ENCODE measurements at regions not wholly inside any gene's neighbourhood (a gene's known extent, or its start where the extent isn't known, plus 50 kb on each side); places are given as distances from the start of the nearest gene placed in this dataset.

DNA sequence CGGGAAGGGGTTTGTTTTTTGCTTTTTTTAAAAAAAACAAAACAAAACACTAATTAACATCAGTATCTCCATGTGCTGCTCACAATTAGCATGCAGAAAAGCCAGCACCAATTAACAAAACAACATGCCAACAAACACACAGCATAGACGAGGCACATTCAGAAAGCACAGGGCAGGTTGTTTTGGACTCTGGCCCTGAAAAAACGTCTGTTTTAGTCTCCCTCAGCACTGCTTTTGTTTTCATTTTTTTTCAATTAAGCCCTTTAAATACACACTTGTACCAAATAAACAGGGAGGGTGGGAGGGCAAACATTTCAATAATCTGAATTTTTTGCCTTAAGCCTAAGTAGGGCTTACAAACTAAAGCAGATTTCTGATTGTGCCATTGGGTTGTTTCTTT lies 309.6 kb downstream of the DTWD2 start:
- DNase-seq (ENCODE audit: low spot score) (no peak), ATAC-seq (no peak)
- ChIA-PET POLR2A (no interaction called here), CTCF (no interaction called here)
- TF ChIP-seq, protein P1, sequence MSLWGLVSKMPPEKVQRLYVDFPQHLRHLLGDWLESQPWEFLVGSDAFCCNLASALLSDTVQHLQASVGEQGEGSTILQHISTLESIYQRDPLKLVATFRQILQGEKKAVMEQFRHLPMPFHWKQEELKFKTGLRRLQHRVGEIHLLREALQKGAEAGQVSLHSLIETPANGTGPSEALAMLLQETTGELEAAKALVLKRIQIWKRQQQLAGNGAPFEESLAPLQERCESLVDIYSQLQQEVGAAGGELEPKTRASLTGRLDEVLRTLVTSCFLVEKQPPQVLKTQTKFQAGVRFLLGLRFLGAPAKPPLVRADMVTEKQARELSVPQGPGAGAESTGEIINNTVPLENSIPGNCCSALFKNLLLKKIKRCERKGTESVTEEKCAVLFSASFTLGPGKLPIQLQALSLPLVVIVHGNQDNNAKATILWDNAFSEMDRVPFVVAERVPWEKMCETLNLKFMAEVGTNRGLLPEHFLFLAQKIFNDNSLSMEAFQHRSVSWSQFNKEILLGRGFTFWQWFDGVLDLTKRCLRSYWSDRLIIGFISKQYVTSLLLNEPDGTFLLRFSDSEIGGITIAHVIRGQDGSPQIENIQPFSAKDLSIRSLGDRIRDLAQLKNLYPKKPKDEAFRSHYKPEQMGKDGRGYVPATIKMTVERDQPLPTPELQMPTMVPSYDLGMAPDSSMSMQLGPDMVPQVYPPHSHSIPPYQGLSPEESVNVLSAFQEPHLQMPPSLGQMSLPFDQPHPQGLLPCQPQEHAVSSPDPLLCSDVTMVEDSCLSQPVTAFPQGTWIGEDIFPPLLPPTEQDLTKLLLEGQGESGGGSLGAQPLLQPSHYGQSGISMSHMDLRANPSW (CRISPR knock-in tag; conservative IDR thresholded peaks at IDR 0.05; ENCODE audit: low read depth): no peak
- TF ChIP-seq E2F5 (CRISPR knock-in tag; IDR thresholded peaks at IDR 0.05) (no peak), ZSCAN18 (CRISPR knock-in tag; IDR thresholded peaks at IDR 0.05) (no peak), ATF3 (CRISPR knock-in tag; conservative IDR thresholded peaks at IDR 0.05) (no peak), TEAD1 (CRISPR knock-in tag; IDR thresholded peaks at IDR 0.05) (no peak), MYBL2 (CRISPR knock-in tag; IDR thresholded peaks at IDR 0.05) (no peak), RORB (CRISPR knock-in tag; IDR thresholded peaks at IDR 0.05) (no peak), ZNF232 (CRISPR knock-in tag; IDR thresholded peaks at IDR 0.05) (no peak), ZNF138 (CRISPR knock-in tag; conservative IDR thresholded peaks at IDR 0.05) (no peak)
- Mint-ChIP-seq H3K27me3 (ENCODE audit: low read depth) (no peaks in the 10 kb centered on the region), H3K4me1 (no peaks in the 10 kb centered on the region), H3K36me3 (no peaks in the 10 kb centered on the region), H3K4me3 (no peak overlapping the region), H3K9me3 (peaks cover 10% of the 10 kb centered on the region; the same call in 1 of the 2 replicates), H3K27ac (no peak overlapping the region)

- no peak overlapping the region for H3K4me3 Mint-ChIP-seq
- H3K9me3 Mint-ChIP-seq: peaks cover 10% of the 10 kb centered on the region; the same call in 1 of the 2 replicates
- no peak overlapping the region for H3K27ac Mint-ChIP-seq
- H3K36me3 Mint-ChIP-seq: no peaks in the 10 kb centered on the region
- TF ChIP-seq, protein P2, sequence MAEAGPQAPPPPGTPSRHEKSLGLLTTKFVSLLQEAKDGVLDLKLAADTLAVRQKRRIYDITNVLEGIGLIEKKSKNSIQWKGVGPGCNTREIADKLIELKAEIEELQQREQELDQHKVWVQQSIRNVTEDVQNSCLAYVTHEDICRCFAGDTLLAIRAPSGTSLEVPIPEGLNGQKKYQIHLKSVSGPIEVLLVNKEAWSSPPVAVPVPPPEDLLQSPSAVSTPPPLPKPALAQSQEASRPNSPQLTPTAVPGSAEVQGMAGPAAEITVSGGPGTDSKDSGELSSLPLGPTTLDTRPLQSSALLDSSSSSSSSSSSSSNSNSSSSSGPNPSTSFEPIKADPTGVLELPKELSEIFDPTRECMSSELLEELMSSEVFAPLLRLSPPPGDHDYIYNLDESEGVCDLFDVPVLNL (CRISPR knock-in tag; IDR thresholded peaks at IDR 0.05; ENCODE audit: borderline replicate concordance, low read depth): no peak
- no peak for TF ChIP-seq E2F1 (CRISPR knock-in tag; IDR thresholded peaks at IDR 0.05)
- ATAC-seq (no peak), DNase-seq (ENCODE audit: low spot score) (no peak)
- no peaks in the 10 kb centered on the region for H3K27me3 Mint-ChIP-seq (ENCODE audit: low read depth)
- H3K4me1 Mint-ChIP-seq: no peaks in the 10 kb centered on the region
- CTCF ChIA-PET: no interaction called here
- POLR2A ChIA-PET: no interaction called here
Measured at GRCh38 chr5:118675247-118675646, 313.1 kb downstream of the DTWD2 start.

GRCh38 chr5:118657576-118657975 lies 330.8 kb downstream of the DTWD2 start:
- Mint-ChIP-seq H3K9me3 (peaks cover 74% of the 10 kb centered on the region), H3K4me3 (no peak overlapping the region), H3K27me3 (ENCODE audit: low read depth) (peaks cover 5% of the 10 kb centered on the region), H3K4me1 (no peaks in the 10 kb centered on the region), H3K27ac (no peak overlapping the region), H3K36me3 (peaks cover 53% of the 10 kb centered on the region)
- ChIA-PET CTCF (no interaction called here), POLR2A (no interaction called here)
- no peak for ATAC-seq
- no peak for DNase-seq (ENCODE audit: low spot score)
- no peak for TF ChIP-seq NFATC4 (CRISPR knock-in tag; IDR thresholded peaks at IDR 0.05)
- no peak for TF ChIP-seq NR1H2 (CRISPR knock-in tag; IDR thresholded peaks at IDR 0.05)
- no peak for TF ChIP-seq TEAD4 (CRISPR knock-in tag; IDR thresholded peaks at IDR 0.05)
- TF ChIP-seq PRDM15 (CRISPR knock-in tag; IDR thresholded peaks at IDR 0.05): no peak
- TF ChIP-seq ZBTB21 (CRISPR knock-in tag; IDR thresholded peaks at IDR 0.05; ENCODE audit: borderline replicate concordance): no peak
- TF ChIP-seq ZNF263 (CRISPR knock-in tag; IDR thresholded peaks at IDR 0.05; ENCODE audit: low read depth): no peak
- no peak for TF ChIP-seq ELF4 (CRISPR knock-in tag; IDR thresholded peaks at IDR 0.05; ENCODE audit: low read depth)
